Upper lobe of left lung (tissue), 4 donors: ENCODE measurements at regions not wholly inside any gene's neighbourhood (a gene's known extent, or its start where the extent isn't known, plus 50 kb on each side); places are given as distances from the start of the nearest gene placed in this dataset.

ENCODE experiments used
- CTCF ChIP-seq, 6 experiments: fragments of 450-650 bp in 4 of 6; fragments of 200-600 bp in 2 of 6; sonication (generic) in 2 of 6; IDR thresholded peaks; one replicate each; pipeline ENCODE4 v1.5.1; 2016 to 2019; ENCODE audit warnings: antibody characterized with exemption in 6 of 6
- POLR2A ChIP-seq, 4 donors: fragments of 450-650 bp; IDR thresholded peaks; one replicate each; pipeline ENCODE4 v1.5.1; 2016 to 2017; ENCODE audit warnings: antibody characterized with exemption in 4 of 4, mild to moderate bottlenecking in 2 of 4
- POLR2AphosphoS5 ChIP-seq, 2 donors: sonication (generic); formaldehyde crosslinking; IDR thresholded peaks; one replicate each; pipeline ENCODE4 v1.5.1; 2017; ENCODE audit warnings: antibody characterized with exemption in 2 of 2

DNA sequence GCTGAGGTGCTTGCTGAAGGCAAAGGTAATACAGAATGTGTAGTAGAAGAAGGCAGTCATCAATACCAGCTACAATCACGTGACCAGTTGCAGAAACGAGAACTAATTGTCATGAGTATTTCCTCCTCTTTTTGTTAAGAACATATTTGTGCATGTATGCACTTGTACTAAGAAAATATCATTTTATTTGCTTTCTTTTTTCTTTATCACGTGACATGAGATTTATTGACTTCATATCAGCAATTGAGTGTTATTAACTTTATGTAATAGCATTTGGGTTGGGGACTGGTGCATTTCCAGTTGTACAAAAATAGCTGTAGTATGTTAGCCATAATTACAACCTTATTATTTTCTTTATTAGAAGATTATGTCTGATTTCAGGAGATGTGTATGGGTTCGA lies 90.0 kb downstream of the MAGEE1 start:
- TF ChIP-seq CTCF (IDR thresholded peaks at IDR 0.05): no peak
- TF ChIP-seq POLR2A (IDR thresholded peaks at IDR 0.05): no peak
- no peak for TF ChIP-seq POLR2AphosphoS5 (IDR thresholded peaks at IDR 0.05)
